ENCODE measurements at regions not wholly inside any gene's neighbourhood (a gene's known extent, or its start where the extent isn't known, plus 50 kb on each side); places are given as distances from the start of the nearest gene placed in this dataset.

GRCh38 chr6:159445351-159445750 lies 247.7 kb downstream of the SOD2 start:
- TF ChIP-seq CTCF (IDR thresholded peaks at IDR 0.05) (no peak), POLR2A (IDR thresholded peaks at IDR 0.05) (no peak)
